Parathyroid adenoma (tissue), 2 donors: ENCODE measurements at regions not wholly inside any gene's neighbourhood (a gene's known extent, or its start where the extent isn't known, plus 50 kb on each side); places are given as distances from the start of the nearest gene placed in this dataset.

Source experiments
- H2AFZ ChIP-seq: fragments of 300-600 bp; sonication (generic); one replicate; pipeline ENCODE4 v1.7.0; 2017; ENCODE audit warnings: antibody characterized with exemption, mild to moderate bottlenecking
- H3K27ac ChIP-seq: fragments of 300-600 bp; sonication (generic); one replicate; pipeline ENCODE4 v1.7.0; 2017
- H3K27me3 ChIP-seq: fragments of 300-600 bp; sonication (generic); one replicate; pipeline ENCODE4 v1.7.0; 2017; ENCODE audit warnings: low read length; ENCODE audit not compliant: control insufficient read depth, insufficient read depth
- H3K36me3 ChIP-seq: fragments of 300-600 bp; sonication (generic); one replicate; pipeline ENCODE4 v1.7.0; 2017; ENCODE audit warnings: low read length; ENCODE audit not compliant: control insufficient read depth, insufficient read depth
- H3K4me1 ChIP-seq: fragments of 300-600 bp; sonication (generic); one replicate; pipeline ENCODE4 v1.7.0; 2017; ENCODE audit warnings: control low read depth
- H3K4me2 ChIP-seq: fragments of 300-600 bp; sonication (generic); one replicate; pipeline ENCODE4 v1.7.0; 2017; ENCODE audit warnings: low read length
- H3K4me3 ChIP-seq: fragments of 300-600 bp; sonication (generic); one replicate; pipeline ENCODE4 v1.7.0; 2017; ENCODE audit warnings: low read depth, low read length
- H3K79me2 ChIP-seq: fragments of 300-600 bp; sonication (generic); one replicate; pipeline ENCODE4 v1.7.0; 2017; ENCODE audit warnings: control low read depth
- H3K9ac ChIP-seq: fragments of 300-600 bp; sonication (generic); one replicate; pipeline ENCODE4 v1.7.0; 2017; ENCODE audit warnings: mild to moderate bottlenecking
- H3K9me3 ChIP-seq: fragments of 300-600 bp; sonication (generic); one replicate; pipeline ENCODE4 v1.7.0; 2017; ENCODE audit warnings: low read length; ENCODE audit not compliant: control insufficient read depth
- TF ChIP-seq, protein P1 (sequence below): fragments of 300-600 bp; sonication (generic); IDR thresholded peaks from one replicate; pipeline ENCODE4 v1.7.0; 2017; ENCODE audit warnings: antibody characterized with exemption, mild to moderate bottlenecking
- donor health status: primary hyperparathyroidism.

DNA sequence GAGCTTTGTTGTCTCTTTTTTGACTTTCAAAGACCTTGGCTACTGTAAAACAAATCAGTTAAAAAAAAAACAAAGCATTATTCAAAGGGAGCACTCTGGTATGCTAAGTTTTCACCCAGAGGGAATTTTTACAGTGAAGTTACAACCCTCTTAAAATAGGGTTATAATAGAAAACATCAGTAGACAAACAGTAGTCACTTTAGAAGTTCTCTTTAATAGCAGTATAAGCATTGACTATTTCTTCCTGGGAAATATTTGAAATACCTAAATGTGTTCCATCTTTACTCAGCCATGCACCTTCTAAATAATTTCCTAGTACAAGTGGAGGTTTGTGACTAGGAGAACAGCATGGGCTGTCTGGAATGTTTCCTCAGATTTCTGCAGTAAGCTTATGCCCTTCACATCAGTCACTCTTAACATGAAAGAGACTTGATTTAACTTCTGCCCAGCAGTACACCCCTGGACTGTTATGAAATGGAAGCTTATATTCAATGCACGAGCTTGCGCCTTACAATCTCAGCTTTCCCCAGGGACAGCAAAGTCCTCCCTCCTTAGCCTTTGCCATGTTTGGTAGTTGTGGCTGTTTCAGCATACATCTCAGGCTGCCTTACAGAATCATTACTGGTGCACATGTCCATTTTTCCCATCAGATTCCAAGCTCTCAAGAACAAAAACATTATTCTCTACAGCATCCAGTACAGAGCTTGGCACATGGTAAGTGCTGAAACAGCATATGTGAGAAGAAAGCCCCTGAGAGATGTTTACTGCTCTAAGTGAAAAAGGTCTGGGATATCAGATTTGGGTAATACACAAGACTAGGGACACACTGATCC lies 191.5 kb downstream of the ZNF608 start:
- Histone ChIP-seq H3K4me2 (no peak overlapping the region), H3K27ac (no peak overlapping the region), H3K4me3 (no peak overlapping the region), H3K9ac (no peak overlapping the region), H3K9me3 (no peaks in the 10 kb centered on the region), H3K4me1 (no peaks in the 10 kb centered on the region), H3K79me2 (no peaks in the 10 kb centered on the region), H3K27me3 (no peaks in the 10 kb centered on the region), H2AFZ (no peak overlapping the region), H3K36me3 (no peaks in the 10 kb centered on the region)
- TF ChIP-seq, protein P1, sequence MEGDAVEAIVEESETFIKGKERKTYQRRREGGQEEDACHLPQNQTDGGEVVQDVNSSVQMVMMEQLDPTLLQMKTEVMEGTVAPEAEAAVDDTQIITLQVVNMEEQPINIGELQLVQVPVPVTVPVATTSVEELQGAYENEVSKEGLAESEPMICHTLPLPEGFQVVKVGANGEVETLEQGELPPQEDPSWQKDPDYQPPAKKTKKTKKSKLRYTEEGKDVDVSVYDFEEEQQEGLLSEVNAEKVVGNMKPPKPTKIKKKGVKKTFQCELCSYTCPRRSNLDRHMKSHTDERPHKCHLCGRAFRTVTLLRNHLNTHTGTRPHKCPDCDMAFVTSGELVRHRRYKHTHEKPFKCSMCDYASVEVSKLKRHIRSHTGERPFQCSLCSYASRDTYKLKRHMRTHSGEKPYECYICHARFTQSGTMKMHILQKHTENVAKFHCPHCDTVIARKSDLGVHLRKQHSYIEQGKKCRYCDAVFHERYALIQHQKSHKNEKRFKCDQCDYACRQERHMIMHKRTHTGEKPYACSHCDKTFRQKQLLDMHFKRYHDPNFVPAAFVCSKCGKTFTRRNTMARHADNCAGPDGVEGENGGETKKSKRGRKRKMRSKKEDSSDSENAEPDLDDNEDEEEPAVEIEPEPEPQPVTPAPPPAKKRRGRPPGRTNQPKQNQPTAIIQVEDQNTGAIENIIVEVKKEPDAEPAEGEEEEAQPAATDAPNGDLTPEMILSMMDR, result no peak

DNA sequence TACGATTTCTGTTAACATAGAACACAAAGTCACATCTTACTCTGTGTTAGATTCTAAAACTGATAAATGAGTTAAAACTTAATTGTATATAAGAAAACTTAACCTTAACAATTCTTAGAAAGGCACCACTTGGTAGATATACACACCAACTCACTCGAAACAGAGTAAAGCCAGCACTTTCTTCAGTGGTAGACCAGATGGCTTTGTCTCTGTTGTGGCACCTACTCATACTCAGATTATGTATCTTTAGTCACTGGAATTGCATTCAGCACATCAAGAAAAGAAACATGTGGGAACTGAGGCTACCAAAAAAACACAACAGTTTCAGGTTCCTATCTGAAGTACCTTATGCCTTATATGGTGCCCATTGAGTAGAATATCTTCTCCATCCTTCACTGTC lies 192.5 kb downstream of the ZNF608 start:
- TF ChIP-seq, protein P1, result no peak
- no peaks in the 10 kb centered on the region for H3K36me3 ChIP-seq
- no peaks in the 10 kb centered on the region for H3K79me2 ChIP-seq
- H3K27ac ChIP-seq, result no peak overlapping the region
- no peak overlapping the region for H2AFZ ChIP-seq
- no peak overlapping the region for H3K9ac ChIP-seq
- H3K4me1 ChIP-seq, result no peaks in the 10 kb centered on the region
- H3K9me3 ChIP-seq, result no peaks in the 10 kb centered on the region
- H3K4me3 ChIP-seq, result no peak overlapping the region
- no peaks in the 10 kb centered on the region for H3K27me3 ChIP-seq
- no peak overlapping the region for H3K4me2 ChIP-seq

DNA sequence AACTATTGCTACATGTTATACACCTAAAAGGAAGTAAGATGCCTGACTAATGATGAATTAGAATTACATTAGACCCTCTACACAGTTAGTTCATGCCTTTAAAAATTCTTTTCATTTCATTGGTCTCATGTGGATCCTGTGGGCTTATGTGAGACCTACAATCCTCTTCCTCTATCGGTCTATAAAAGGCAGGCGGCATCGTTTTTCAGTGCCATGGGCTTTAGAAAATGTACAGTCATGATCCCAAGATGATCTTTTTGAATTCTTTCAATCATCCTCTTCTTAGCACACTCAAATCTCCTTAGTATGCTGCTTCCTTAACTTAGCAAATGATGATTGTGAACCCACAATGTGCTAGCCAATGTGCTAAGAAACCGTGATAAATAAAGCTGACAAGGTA lies 193.9 kb downstream of the ZNF608 start:
- Histone ChIP-seq H3K27me3 (no peaks in the 10 kb centered on the region), H3K9ac (no peak overlapping the region), H3K4me1 (no peaks in the 10 kb centered on the region), H3K27ac (no peak overlapping the region), H2AFZ (no peak overlapping the region), H3K9me3 (no peaks in the 10 kb centered on the region), H3K4me2 (no peak overlapping the region), H3K79me2 (no peaks in the 10 kb centered on the region), H3K4me3 (no peak overlapping the region), H3K36me3 (no peaks in the 10 kb centered on the region)
- TF ChIP-seq, protein P1, result no peak

DNA sequence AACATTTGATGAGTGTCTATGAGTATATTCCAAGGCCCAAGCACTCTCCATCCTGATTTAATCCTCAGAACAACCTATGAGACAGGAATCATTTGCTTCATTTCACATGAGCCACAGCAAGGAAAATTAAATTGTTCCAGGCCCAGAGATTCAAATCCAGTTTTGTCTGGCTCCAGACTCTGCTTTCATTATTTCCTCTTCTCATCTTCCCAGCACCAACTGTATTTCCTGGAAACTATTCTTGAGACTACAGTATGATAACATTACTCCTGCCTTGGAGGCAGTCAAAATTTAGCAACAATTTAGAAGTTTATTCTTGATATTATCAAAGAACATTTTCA lies 194.5 kb downstream of the ZNF608 start:
- no peaks in the 10 kb centered on the region for H3K27me3 ChIP-seq
- TF ChIP-seq, protein P1, result no peak
- H3K36me3 ChIP-seq, result no peaks in the 10 kb centered on the region
- no peak overlapping the region for H3K27ac ChIP-seq
- no peaks in the 10 kb centered on the region for H3K9me3 ChIP-seq
- no peak overlapping the region for H2AFZ ChIP-seq
- no peak overlapping the region for H3K4me2 ChIP-seq
- H3K79me2 ChIP-seq, result no peaks in the 10 kb centered on the region
- no peaks in the 10 kb centered on the region for H3K4me1 ChIP-seq
- no peak overlapping the region for H3K4me3 ChIP-seq
- H3K9ac ChIP-seq, result no peak overlapping the region

DNA sequence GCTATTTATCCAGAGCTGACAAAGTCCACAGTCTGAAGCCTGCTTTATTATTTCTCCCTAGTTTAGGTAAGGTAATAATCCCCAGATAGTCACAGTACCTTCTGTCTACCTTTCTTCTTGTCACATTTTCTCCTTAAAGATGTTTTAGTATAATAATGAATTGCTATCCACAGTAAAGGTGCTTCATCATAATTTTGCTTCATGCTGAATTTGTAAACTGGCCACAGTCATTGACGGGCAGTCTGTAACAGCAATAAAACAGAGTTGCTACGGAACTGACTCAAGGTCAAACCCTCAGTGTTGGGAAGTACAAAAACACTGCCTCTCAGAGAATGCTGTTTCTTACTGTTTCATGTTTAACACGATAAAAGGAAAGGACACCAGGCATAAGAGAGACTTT lies 195.7 kb downstream of the ZNF608 start:
- H2AFZ ChIP-seq, result no peak overlapping the region
- no peaks in the 10 kb centered on the region for H3K36me3 ChIP-seq

More for the DNA sequence above, 195.7 kb downstream of the ZNF608 start:
- TF ChIP-seq, protein P1, result no peak
- H3K27ac ChIP-seq, result no peak overlapping the region
- H3K79me2 ChIP-seq, result no peaks in the 10 kb centered on the region
- no peak overlapping the region for H3K4me3 ChIP-seq
- H3K27me3 ChIP-seq, result no peaks in the 10 kb centered on the region
- no peaks in the 10 kb centered on the region for H3K4me1 ChIP-seq
- H3K9ac ChIP-seq, result no peak overlapping the region
- H3K4me2 ChIP-seq, result no peak overlapping the region
- H3K9me3 ChIP-seq, result no peaks in the 10 kb centered on the region
